GM21515 (cell line): ENCODE measurements at regions not wholly inside any gene's neighbourhood (a gene's known extent, or its start where the extent isn't known, plus 50 kb on each side); places are given as distances from the start of the nearest gene placed in this dataset.
A peak's percentile ranks its signal among the peaks of the same experiment; 100 is the strongest.
"Not testable (repeated sequence)": the region's sequence is repeated elsewhere in the genome, so short reads cannot be mapped to it uniquely, and the experiment has no call there.

Source experiments
- ATAC-seq: cut with Tn5 transposase; IDR thresholded peaks from one replicate; pipeline ENCODE4 v1.9.1; 2021; ENCODE audit not compliant: unreplicated experiment

DNA sequence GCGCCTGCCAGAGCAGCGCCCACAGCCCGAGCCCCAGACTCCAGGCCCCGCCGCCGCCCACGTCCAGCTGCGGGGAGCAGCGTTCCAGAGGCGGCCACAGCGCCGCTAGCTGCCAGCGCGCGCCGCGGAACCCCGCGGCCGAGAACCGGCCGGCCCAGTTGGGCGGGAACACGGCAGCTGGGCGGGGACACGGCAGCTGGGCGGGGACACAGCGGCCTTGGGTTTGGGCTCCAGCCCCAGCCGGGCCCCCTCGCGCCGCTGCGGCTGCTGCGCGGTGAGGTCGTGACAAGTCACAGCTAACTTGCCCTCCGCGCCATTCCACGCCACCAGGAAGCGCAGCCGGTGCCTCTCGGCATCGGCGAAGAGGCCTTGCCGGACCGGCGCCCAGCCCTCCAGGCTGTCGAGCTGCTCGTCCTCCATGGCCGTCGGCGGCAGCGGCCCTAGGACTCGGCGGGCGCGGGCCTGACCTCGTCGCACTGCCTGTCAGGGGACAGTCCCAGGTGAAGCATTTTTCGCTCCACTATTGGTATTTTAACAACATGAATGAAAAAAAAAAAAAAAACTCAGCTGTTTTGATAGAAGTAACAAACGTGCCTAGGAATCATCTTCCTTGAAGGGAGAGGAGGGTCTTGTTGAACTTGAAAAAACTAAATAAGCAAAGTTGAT, 56.6 kb upstream of the GOLGA8N start:
- ATAC-seq = peak; percentile 92

- peak; percentile 42 for ATAC-seq
These were observed 57.2 kb upstream of the GOLGA8N start for GRCh38 chr15:32536057-32536493.

DNA sequence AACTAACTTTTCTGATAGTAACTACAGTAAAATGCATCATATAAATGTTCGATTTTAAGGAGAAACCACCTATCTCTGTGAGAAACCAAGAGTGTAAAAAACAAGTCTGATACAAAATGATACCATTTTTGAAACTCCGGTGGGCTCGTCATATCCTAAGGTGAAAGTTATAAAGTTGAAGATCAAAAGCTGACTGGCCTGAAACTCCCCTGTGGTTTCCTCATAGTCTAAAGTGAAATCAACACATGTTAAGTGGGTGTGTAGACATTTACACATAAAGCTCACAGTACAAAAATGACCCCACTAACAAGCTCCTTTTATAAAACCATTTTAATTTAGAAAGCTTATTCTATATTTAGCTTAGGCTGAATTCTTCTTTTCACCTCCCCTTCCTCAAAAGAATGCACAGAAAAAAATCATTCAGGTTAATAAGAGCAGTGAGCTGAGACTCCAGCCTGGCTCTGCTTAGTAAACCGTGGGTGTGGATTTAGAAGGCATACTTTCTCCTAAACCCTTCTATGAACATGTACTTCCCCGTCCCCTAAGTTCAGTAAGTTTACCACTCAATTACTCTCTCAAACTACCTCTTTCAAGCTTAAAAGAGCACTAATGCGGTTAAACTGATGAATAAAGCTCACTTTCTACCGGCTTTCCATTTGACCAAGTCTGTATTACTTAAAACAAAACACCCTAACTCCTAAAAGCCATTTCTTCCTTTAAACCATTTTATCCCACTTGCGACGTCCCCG, 57.9 kb upstream of the GOLGA8N start:
- ATAC-seq = not testable (repeated sequence)

- ATAC-seq = not testable (repeated sequence)
These were observed 67.5 kb upstream of the GOLGA8O start for GRCh38 chr15:32522900-32523299.

GRCh38 chr15:32522421-32522820, 67.0 kb upstream of the GOLGA8O start:
- ATAC-seq = not testable (repeated sequence)

GRCh38 chr15:32518976-32519375, 63.5 kb upstream of the GOLGA8O start:
- not testable (repeated sequence) for ATAC-seq

GRCh38 chr15:32518013-32518412, 62.6 kb upstream of the GOLGA8O start:
- not testable (repeated sequence) for ATAC-seq

- ATAC-seq = not testable (repeated sequence)
These were observed 61.5 kb upstream of the GOLGA8O start for GRCh38 chr15:32516954-32517353.

DNA sequence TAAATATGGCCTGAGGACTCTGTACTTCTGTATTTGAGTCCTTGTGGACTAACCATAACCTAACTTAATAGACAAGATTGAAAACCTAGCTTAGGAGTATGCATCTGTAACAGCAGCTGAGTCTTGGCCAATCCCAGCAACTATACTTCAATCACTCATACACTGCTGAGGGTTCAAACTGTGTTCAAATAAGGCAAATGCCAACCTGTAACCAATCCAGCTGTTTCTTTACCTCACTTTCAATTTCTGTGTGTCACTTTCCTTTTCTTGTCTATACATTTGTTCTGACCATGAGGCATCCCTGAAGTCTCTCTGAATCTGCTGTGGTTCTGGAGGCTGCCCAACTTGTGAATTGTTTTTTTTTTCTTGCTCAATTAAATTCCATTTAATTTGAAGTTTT, 57.9 kb upstream of the GOLGA8O start:
- ATAC-seq = not testable (repeated sequence)

DNA sequence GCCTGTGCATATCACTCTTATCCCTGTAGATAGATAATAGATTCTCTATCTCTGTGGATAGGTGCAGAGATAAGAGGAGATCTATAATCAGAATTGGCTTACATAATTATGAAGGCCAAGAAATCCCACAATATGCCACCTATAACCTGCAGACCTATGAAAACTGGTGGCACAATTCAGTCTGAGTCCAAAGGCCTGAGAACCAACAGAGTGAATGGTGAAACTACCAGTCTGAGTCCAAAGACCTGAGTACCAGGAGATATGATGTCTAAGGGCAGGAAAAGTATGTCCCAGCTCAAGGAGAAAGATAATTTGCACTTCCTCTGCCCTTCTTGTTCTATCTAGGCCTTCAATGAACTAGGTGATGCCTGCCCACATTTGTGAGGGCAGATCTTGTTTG, 54.6 kb upstream of the GOLGA8O start:
- ATAC-seq = not testable (repeated sequence)

DNA sequence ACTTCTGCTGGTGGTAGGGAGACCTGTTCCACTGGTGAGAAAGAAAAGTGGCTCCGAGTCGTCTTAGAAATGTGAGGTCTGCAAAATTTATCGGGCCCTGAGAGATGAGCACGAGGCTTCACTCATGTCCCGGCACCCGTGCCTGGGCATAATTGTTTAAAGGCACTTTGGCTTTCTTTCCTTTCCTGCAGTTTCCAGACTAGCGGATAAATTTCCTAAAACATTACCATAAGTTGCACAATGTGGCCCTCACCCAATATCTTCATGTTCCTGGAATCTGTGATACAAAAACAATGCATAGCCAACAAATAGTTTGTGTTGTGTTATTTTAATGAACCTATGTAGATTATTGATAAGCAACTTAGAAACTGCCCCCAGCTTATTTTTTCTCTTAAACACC, 52.6 kb upstream of the GOLGA8O start:
- ATAC-seq = not testable (repeated sequence)

GRCh38 chr15:32506787-32507186, 51.4 kb upstream of the GOLGA8O start:
- ATAC-seq = not testable (repeated sequence)

GRCh38 chr15:32505633-32506032, 50.2 kb upstream of the GOLGA8O start:
- ATAC-seq = not testable (repeated sequence)
